Fibroblast of lung (primary cell): ENCODE measurements at regions not wholly inside any gene's neighbourhood (a gene's known extent, or its start where the extent isn't known, plus 50 kb on each side); places are given as distances from the start of the nearest gene placed in this dataset.

ENCODE experiments used
- CTCF ChIP-seq, 2 donors: IDR thresholded peaks in 1 of 2; conservative IDR thresholded peaks in 1 of 2; 1 replicate in 1 of 2; 2 replicates in 1 of 2; pipeline ENCODE4 v1.5.1; 2011 to 2012; ENCODE audit warnings: low read length in 2 of 2, control low read depth in 1 of 2, inconsistent platforms in 1 of 2, low read depth in 1 of 2, mild to moderate bottlenecking in 1 of 2
- EZH2 ChIP-seq: IDR thresholded peaks from 2 replicates; pipeline ENCODE4 v1.5.1; 2012; ENCODE audit warnings: low read length, control low read depth, mild to moderate bottlenecking; ENCODE audit errors: missing control alignments

GRCh38 chr7:33774762-33775523 lies 130.4 kb upstream of the BMPER start:
- TF ChIP-seq CTCF (conservative IDR thresholded peaks at IDR 0.05 in 1 of 2, IDR thresholded peaks at IDR 0.05 in 1 of 2; ENCODE audit: low read depth in 1 of 2, low read length in 2 of 2) (no peak), EZH2 (no peak)
